ENCODE measurements at regions not wholly inside any gene's neighbourhood (a gene's known extent, or its start where the extent isn't known, plus 50 kb on each side); places are given as distances from the start of the nearest gene placed in this dataset.

DNA sequence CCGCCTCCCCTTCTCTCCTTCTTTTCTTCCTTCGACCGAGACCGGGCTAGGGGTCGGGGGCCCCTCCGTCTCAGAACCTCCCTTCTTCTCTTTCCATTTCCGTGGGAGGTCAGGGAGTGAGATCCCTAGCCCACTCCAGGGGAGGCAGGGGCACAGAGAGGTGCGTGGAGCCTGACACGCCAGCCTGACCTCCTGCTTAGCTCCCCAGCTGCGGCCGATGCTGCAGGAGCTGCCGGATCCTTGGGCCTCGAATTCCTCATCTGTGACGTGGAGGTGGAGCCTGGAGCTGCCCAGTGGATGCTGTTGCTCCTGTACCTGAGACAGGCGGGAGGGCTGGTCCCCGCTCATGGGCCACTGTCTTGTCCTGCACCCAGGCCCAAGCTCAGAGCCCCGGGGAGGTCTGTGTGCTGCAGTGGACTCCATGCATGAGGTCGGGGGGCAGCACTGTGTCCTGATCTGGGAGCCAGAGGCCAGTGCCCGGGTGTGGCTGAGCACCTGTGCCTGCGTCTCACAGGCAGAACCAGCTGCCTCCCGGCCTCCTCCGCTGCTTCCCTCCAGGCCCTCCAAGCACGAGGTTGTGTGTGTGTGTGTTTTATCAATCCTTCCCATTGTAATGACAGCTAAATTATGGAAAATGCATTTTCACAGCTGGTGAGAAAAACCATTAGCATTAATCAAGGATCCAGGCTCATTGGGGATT is 55.3 kb upstream of the TTC34 start:
- FAIRE-seq: peak; percentile 13
- no peak for DNase-seq (ENCODE audit: low read depth)
- Histone ChIP-seq H3K4me3 (ENCODE audit: low read depth, low read length) (no peak overlapping the region), H3K27me3 (ENCODE audit: control insufficient read depth, insufficient read depth, low read length) (no peaks in the 10 kb centered on the region), H3K36me3 (ENCODE audit: control insufficient read depth, insufficient read depth, low read length) (no peaks in the 10 kb centered on the region)
- TF ChIP-seq, protein P1, sequence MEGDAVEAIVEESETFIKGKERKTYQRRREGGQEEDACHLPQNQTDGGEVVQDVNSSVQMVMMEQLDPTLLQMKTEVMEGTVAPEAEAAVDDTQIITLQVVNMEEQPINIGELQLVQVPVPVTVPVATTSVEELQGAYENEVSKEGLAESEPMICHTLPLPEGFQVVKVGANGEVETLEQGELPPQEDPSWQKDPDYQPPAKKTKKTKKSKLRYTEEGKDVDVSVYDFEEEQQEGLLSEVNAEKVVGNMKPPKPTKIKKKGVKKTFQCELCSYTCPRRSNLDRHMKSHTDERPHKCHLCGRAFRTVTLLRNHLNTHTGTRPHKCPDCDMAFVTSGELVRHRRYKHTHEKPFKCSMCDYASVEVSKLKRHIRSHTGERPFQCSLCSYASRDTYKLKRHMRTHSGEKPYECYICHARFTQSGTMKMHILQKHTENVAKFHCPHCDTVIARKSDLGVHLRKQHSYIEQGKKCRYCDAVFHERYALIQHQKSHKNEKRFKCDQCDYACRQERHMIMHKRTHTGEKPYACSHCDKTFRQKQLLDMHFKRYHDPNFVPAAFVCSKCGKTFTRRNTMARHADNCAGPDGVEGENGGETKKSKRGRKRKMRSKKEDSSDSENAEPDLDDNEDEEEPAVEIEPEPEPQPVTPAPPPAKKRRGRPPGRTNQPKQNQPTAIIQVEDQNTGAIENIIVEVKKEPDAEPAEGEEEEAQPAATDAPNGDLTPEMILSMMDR (IDR thresholded peaks at IDR 0.05; ENCODE audit: insufficient read depth, low read length, severe bottlenecking): no peak

DNA sequence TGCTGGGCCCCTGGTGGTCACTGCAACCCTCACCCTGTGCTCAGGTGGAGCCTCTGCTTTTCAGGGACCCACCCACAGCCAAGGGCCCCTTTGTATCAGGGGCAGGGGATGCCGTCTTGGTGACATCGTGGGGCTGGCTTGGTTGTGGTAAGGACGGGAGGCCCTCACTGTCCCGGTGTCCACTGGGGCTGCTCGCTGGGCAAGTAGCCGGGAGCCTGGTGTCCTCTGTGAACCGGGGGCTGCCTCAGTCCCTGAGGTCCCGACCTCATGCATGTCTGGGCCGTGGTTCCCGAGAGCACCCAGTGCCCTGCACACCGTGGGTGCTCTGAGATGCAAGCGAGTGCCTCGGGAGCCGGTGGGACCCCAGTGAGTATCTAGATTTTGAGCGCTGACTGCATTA is 56.0 kb upstream of the TTC34 start:
- no peaks in the 10 kb centered on the region for H3K27me3 ChIP-seq (ENCODE audit: control insufficient read depth, insufficient read depth, low read length)

DNA sequence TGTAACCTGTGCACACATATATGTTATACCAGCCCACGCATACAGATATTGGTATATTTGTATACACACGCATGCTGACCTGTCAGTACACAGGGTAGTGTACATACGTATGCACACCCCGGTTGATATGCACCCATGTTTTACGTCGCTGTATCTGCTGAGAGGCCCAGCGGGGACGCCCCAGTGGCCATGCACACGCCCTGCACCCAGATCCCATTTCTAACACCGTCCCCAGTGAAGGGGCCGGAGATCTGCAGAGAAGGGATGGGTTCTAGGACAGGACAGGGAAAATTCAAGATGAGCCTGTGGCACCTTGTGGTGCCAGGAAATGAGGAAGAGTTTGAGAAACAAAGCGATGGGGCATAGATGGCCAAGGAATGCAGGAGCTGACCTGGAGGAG is 57.2 kb upstream of the TTC34 start:
- no peak for DNase-seq (ENCODE audit: low read depth)
- Histone ChIP-seq H3K36me3 (ENCODE audit: control insufficient read depth, insufficient read depth, low read length) (no peaks in the 10 kb centered on the region), H3K27me3 (ENCODE audit: control insufficient read depth, insufficient read depth, low read length) (no peaks in the 10 kb centered on the region), H3K4me3 (ENCODE audit: low read depth, low read length) (no peak overlapping the region)
- TF ChIP-seq, protein P1 (IDR thresholded peaks at IDR 0.05; ENCODE audit: insufficient read depth, low read length, severe bottlenecking): no peak
- no peak for FAIRE-seq

More for the DNA sequence above, 56.0 kb upstream of the TTC34 start:
- Histone ChIP-seq H3K36me3 (ENCODE audit: control insufficient read depth, insufficient read depth, low read length) (no peaks in the 10 kb centered on the region), H3K4me3 (ENCODE audit: low read depth, low read length) (no peak overlapping the region)
- no peak for DNase-seq (ENCODE audit: low read depth)
- FAIRE-seq: no peak
- TF ChIP-seq, protein P1 (IDR thresholded peaks at IDR 0.05; ENCODE audit: insufficient read depth, low read length, severe bottlenecking): no peak

DNA sequence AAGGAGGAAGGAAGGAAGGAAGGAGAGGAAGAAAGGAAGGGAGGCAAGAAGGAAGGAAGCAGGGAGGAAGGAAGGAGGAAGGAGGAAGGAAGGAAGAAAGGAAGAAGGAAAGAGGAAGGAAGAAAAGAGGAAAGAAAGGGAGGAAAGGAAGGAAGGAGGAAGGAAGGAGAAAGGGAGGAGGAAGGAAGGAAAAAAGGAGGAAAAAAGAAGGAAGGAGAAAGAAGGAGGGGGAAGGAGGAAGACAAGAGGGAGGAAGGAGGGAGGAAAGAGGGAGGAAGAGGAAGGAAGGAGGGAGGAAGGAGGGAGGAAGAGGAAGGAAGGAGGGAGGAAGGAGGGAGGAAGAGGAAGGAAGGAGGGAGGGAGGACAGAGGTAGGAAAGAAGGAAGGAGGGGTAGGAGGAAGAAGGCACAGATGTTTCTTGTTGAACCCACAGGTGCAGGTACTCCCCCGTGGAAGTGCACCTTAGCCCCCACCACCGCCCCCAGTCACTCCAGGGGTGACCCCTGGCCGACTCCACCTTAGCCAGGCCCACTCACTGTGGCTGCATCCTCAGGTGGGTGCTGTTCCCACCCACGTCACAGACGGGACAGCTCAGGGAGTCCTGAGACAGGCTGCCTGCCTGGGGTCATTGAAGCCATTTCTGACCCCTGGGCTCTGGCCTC is 57.9 kb upstream of the TTC34 start:
- Histone ChIP-seq H3K36me3 (ENCODE audit: control insufficient read depth, insufficient read depth, low read length) (no peaks in the 10 kb centered on the region), H3K4me3 (ENCODE audit: low read depth, low read length) (no peak overlapping the region), H3K27me3 (ENCODE audit: control insufficient read depth, insufficient read depth, low read length) (no peaks in the 10 kb centered on the region)
- DNase-seq (ENCODE audit: low read depth) (no peak), FAIRE-seq (peak; percentile 99)
- TF ChIP-seq, protein P1 (IDR thresholded peaks at IDR 0.05; ENCODE audit: insufficient read depth, low read length, severe bottlenecking): no peak

DNA sequence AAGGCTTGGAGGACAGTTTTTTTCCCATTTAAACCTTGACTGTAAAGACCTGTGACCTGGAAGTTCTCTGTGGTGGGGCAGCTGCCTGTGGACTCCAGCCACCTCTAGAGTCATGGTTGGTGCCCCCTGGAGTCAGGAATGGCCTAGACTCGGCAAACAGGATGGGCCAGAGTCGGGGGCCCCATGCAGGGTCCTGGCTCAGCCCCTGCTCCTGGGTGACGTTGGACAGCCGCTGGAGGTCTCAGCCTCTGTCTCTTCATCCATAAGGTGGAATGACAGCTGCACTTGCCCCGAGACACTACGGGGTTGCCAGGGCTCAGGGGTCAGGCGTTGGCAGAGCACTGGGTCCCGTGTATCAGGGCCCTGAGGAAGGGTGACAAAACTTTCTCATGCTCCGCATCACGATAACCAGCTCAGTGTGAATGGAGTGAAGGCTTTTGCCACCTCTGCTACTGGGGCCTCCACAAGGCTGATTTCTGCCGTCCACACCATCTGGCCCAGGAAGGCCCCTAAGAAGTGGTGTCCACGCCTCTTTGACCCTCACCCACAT is 58.5 kb upstream of the TTC34 start:
- TF ChIP-seq, protein P1 (IDR thresholded peaks at IDR 0.05; ENCODE audit: insufficient read depth, low read length, severe bottlenecking): no peak
- FAIRE-seq (no peak), DNase-seq (ENCODE audit: low read depth) (no peak)
- no peak overlapping the region for H3K4me3 ChIP-seq (ENCODE audit: low read depth, low read length)
- no peaks in the 10 kb centered on the region for H3K36me3 ChIP-seq (ENCODE audit: control insufficient read depth, insufficient read depth, low read length)
- no peaks in the 10 kb centered on the region for H3K27me3 ChIP-seq (ENCODE audit: control insufficient read depth, insufficient read depth, low read length)
